HG03565 (cell line): ENCODE measurements at regions not wholly inside any gene's neighbourhood (a gene's known extent, or its start where the extent isn't known, plus 50 kb on each side); places are given as distances from the start of the nearest gene placed in this dataset.
"Not testable (repeated sequence)": the region's sequence is repeated elsewhere in the genome, so short reads cannot be mapped to it uniquely, and the experiment has no call there.

Experiments
- ATAC-seq: cut with Tn5 transposase; IDR thresholded peaks from one replicate; pipeline ENCODE4 v1.9.1; 2021; ENCODE audit warnings: mild to moderate bottlenecking, moderate library complexity; ENCODE audit not compliant: unreplicated experiment

GRCh38 chr15:35211240-35211902 lies 126.3 kb upstream of the NANOGP8 start:
- no peak for ATAC-seq

DNA sequence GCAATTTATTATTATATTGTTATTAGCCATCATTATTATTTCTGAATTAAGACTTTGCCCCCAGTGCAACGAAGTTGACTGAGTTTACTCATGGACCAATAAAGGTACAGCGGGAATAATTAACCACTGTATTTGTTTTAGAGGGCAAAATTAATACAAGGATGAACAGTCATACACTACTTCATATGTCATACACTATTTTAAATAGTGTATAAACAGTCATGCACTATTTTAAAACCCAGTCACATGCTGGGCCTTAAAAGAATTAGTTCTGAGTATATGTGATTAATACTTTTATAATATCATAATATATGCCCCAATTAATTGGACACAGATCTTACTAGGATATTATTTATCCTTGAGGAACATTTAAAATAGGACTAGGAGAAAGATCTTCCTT lies 125.3 kb upstream of the NANOGP8 start:
- ATAC-seq: no peak

DNA sequence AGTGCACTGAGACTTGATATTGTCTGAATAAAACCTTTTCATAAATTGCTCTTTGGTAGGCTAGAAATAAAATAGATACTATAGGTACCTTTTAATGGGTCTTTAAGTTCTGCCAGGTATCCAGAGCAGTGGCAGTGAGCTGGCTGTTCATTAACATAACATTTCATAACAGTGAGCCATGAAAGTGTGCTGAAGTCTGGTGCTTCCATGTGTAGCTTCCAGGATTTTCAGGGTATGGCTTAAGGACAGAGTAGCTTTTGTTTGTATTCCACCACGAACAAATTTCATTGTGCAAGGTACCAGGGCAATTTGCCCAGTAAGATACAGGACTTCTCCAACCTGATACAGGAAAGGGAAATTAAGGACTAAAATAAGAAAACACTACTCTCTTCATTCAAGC lies 124.7 kb upstream of the NANOGP8 start:
- ATAC-seq: no peak

GRCh38 chr15:35208353-35208752 lies 123.3 kb upstream of the NANOGP8 start:
- ATAC-seq: no peak

DNA sequence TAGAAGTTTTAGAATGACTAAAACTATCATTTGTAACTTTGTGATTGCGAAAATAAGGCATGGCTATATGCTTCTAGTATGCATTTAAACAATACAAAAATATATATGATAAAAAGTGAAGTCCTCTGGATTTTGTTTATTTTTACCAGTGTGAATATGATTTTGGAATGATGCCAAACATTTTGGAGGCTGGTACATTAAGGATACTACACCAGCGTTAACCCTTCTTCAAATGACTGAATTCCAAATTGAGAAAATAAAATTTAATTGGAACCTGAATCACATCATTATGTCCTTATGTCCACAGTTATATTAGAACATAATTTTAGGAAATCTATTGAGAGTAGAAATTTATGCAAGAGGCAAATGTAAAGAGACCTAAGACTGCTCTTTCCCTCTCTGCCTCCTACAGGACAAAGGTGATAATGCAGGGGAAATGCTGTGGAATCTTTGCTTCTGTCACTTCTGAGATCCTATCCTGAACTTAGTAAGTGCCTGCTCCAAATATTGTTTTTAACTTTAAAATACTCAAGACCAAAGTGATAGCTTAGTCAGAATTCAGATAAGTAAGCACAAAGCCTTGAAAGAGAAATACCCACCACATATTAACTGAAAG lies 121.1 kb upstream of the NANOGP8 start:
- ATAC-seq: no peak

GRCh38 chr15:35198197-35198596 lies 113.1 kb upstream of the NANOGP8 start:
- no peak for ATAC-seq

DNA sequence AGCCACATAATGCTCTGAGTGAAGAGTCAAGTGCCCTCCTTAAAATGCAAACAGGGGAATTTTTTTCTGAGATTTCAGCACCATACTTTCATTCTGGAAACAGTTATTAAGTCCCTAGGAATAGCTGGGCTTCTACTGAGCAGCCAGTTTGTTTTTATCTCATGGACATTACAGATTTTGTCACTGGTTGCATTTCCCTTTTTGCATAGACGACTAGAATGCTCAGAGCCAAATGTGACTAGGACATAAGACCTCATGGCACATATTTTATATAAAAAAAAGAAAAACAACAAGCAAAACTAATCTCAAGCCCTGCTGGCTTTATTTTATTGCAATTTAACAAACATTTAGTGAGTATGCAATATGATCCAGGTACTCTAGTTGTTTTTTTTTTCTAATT lies 112.7 kb upstream of the NANOGP8 start:
- ATAC-seq: no peak

- no peak for ATAC-seq
Observed at GRCh38 chr15:35197306-35197705, 112.2 kb upstream of the NANOGP8 start.

- ATAC-seq: no peak
Observed at GRCh38 chr15:35196273-35196672, 111.2 kb upstream of the NANOGP8 start.

GRCh38 chr15:35195649-35196048 lies 110.6 kb upstream of the NANOGP8 start:
- ATAC-seq: no peak

- no peak for ATAC-seq
Observed at GRCh38 chr15:35195031-35195430, 109.9 kb upstream of the NANOGP8 start.

DNA sequence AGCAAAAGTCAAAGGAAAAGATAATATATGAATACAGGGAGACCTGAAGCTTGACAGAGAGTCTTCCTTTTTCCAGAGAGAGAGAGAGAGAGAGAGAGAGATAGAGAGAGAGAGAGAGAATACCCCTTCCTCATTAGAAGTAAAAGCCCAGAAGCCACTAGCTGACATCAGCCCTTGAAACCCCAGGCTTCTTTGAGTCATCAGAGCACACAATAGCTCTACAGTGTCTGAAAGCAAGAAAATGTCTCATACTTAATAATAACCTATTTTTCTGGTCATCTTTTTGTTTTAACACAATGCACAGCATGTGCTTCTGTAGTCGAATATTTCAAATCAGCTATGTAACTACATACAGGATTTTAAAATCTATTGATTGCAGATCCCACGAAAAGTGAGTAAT lies 109.2 kb upstream of the NANOGP8 start:
- no peak for ATAC-seq

DNA sequence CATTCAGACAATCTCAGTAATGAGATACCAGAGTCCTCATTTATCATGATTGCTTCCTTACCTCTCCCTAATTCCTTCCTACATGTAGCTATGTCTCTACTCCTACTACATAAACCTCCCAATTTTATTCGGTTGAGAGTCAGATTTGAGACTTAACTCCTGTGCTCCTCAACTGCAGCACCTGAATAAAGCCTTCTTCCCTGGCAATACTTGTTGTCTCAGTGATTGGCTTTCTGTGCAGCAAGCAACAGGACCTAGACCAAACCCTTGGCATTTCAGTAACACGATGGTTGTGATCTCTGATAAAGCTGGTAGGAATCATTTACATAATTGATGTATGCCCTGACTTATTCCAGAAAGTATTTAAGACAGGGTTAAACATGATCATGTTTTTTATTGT lies 106.7 kb upstream of the NANOGP8 start:
- ATAC-seq: no peak

DNA sequence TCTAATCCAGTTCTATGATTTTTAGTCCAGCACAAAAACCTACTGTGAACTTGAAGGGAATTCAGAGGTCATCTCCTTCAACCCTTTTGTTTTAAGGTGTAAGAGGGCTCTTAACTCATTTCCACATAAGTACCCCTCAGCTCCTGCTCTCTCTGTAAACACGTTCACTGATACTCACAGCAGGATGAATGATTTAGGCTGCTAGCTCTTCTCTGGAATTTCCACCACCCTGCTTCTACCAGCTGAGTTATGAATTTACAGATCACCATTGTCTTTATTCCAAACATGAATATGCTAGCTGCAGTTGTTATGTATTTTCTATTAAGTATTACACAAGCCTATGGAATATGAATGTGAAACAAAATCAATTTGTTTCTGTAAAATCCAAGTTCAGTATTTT lies 101.3 kb upstream of the NANOGP8 start:
- ATAC-seq: no peak

DNA sequence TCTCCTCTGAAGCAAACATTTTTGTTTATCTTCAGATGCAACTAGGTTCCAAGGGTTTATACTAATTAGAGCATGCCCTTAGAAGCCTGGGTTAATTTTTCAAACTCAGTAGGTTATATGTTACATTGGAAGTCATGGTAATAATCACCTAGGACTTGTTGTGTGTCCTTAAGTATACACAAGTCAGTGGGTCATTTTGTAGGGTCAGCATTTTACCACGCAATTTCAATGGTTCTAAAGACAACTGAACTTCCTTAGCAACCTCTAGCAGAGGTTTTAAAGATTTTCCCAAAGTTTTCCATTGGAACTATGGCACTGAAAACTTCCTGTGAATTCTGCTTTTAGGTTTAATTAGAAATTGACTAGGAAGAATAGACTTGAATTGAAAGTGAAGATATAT lies 99.6 kb upstream of the NANOGP8 start:
- ATAC-seq: no peak

DNA sequence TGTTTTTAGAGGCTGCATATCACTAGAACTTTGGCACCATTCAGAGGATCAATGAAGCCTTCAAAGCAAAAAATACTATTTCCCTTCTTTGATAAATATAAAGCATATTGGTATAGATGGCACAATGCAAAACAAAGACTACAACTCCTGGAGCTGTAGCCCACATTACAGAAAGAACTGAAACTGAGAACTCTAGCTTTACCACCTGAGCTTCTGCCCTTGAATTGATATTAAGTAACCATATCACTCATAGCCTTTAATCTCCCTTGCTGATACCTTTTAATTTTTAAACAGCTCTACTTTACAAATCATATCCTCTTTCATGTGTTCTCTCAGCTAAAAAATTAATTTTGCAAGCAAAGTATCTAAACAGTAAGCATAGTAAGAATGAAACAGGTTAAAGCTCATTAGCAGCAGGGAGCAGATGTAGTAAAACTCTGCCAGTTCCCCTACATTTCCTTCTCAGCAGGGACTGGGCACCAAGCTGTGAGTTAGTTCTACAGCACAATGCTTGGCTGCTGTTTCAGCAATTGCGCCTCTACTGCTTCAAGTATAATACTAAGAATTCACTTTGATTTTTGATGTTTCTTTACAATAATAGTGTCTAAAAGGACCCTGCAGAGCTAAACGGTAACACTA lies 97.9 kb upstream of the NANOGP8 start:
- peak; percentile 56 for ATAC-seq

DNA sequence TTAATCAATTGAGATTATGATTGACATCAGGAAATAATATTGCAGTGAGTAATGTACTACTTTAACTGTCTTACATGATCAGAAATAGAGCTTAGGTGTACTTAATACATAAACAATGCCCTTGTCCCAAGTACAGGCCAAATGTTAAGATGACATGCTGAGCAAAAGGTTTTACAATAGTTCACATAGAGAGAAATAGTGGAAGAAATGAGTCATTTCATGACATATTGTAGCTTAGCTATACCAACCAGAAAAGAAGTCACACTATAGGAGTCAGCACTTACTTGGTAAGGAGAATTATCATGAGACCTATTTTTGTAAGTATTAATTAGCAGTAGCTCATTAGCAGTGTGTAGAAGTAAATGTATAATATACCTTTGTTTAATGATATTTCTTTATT lies 96.4 kb upstream of the NANOGP8 start:
- peak; percentile 81 for ATAC-seq

- no peak for ATAC-seq
Observed at GRCh38 chr15:35179739-35180138, 94.6 kb upstream of the NANOGP8 start.

GRCh38 chr15:35178186-35178585 lies 93.1 kb upstream of the NANOGP8 start:
- not testable (repeated sequence) for ATAC-seq

DNA sequence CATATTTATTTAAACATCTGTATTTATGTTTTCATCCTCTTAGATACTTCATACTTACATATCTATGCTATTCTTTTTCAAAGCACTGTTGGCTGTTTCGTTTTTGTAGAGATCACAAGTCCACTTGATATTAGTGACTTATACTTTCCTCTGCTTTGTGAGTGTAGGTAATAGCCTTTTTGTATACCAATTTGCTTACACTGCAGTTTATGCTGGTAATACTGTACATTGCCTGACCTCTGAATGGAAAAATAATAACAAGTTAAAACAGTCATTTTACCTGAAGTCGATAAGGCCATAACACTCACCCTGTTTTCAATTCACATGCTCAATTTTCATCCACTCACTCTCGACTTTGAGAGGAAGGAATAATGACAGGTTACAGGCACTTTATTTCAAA lies 89.9 kb upstream of the NANOGP8 start:
- ATAC-seq: no peak

- no peak for ATAC-seq
Observed at GRCh38 chr15:35173444-35174118, 88.5 kb upstream of the NANOGP8 start.

DNA sequence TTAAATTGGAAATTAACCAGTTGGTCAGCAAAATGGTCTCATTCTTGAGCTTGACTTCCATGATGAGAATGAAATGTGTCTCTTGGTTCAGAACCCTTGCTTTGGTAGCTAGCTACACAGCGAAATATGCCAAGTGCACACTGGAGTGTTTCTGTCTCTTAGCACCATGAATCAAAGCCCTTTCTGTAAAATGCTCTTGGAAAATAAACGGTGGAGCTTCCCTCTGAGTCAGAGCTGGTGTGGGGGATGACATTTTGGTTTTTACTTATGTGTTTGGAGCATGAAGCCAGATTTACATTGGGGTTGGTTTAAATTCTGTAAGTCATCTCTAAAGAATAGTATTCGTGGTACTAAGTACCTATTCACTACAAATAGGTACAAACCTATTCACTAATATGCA lies 85.1 kb upstream of the NANOGP8 start:
- no peak for ATAC-seq
